Trophoblast cell (in vitro differentiated cells and primary cell): ENCODE measurements at regions not wholly inside any gene's neighbourhood (a gene's known extent, or its start where the extent isn't known, plus 50 kb on each side); places are given as distances from the start of the nearest gene placed in this dataset.
"Not testable (repeated sequence)": the region's sequence is repeated elsewhere in the genome, so short reads cannot be mapped to it uniquely, and the experiment has no call there.

Experiments
- DNase-seq, 2 donors: peaks; one replicate each; pipeline ENCODE4 v3.0.0-alpha.2; 2016
- H2AFZ ChIP-seq: 2 replicates; pipeline ENCODE4 v1.6.1; 2013; ENCODE audit warnings: low read length, moderate library complexity, mild to moderate bottlenecking; ENCODE audit not compliant: insufficient read depth, poor library complexity
- H2AK5ac ChIP-seq: 2 replicates; pipeline ENCODE4 v1.6.1; 2013; ENCODE audit warnings: mild to moderate bottlenecking, low read length
- H2BK120ac ChIP-seq: 2 replicates; pipeline ENCODE4 v1.6.1; 2013; ENCODE audit warnings: low read length, mild to moderate bottlenecking, moderate library complexity; ENCODE audit not compliant: insufficient read depth, poor library complexity
- H2BK12ac ChIP-seq: 2 replicates; pipeline ENCODE4 v1.6.1; 2013; ENCODE audit warnings: mild to moderate bottlenecking, low read length, moderate library complexity
- H2BK5ac ChIP-seq: 2 replicates; pipeline ENCODE4 v1.6.1; 2013; ENCODE audit warnings: low read length, low read depth, moderate library complexity, mild to moderate bottlenecking; ENCODE audit not compliant: poor library complexity
- H3K14ac ChIP-seq: 2 replicates; pipeline ENCODE4 v1.6.1; 2013; ENCODE audit warnings: mild to moderate bottlenecking, low read length
- H3K18ac ChIP-seq: 2 replicates; pipeline ENCODE4 v1.6.1; 2013; ENCODE audit warnings: mild to moderate bottlenecking, low read length
- H3K23ac ChIP-seq: 2 replicates; pipeline ENCODE4 v1.6.1; 2013; ENCODE audit warnings: low read length
- H3K27ac ChIP-seq: 2 replicates; pipeline ENCODE4 v1.5.1; 2013; ENCODE audit warnings: low read depth, mild to moderate bottlenecking, inconsistent platforms, low read length, moderate library complexity
- H3K27me3 ChIP-seq: 2 replicates; pipeline ENCODE4 v1.6.1; 2013; ENCODE audit warnings: inconsistent platforms, mild to moderate bottlenecking, low read length, moderate library complexity; ENCODE audit not compliant: insufficient read depth
- H3K36me3 ChIP-seq, 2 experiments: 1 replicate in 1 of 2; 2 replicates in 1 of 2; pipeline ENCODE4 v1.6.1; 2013; ENCODE audit warnings: low read length in 2 of 2, mild to moderate bottlenecking in 2 of 2, moderate library complexity in 1 of 2; ENCODE audit not compliant: insufficient read depth in 2 of 2, control insufficient read depth in 1 of 2
- H3K4ac ChIP-seq: 2 replicates; pipeline ENCODE4 v1.6.1; 2013; ENCODE audit warnings: low read depth, mild to moderate bottlenecking, low read length, moderate library complexity
- H3K4me1 ChIP-seq, 2 experiments: 1 replicate in 1 of 2; 2 replicates in 1 of 2; pipeline ENCODE4 v1.6.1; 2013; ENCODE audit warnings: low read length in 2 of 2, mild to moderate bottlenecking in 2 of 2, moderate library complexity in 1 of 2; ENCODE audit not compliant: insufficient read depth in 2 of 2, control insufficient read depth in 1 of 2
- H3K4me2 ChIP-seq: 2 replicates; pipeline ENCODE4 v1.6.1; 2013; ENCODE audit warnings: inconsistent platforms, mild to moderate bottlenecking, low read length, moderate library complexity
- H3K4me3 ChIP-seq: 2 replicates; pipeline ENCODE4 v1.5.1; 2013; ENCODE audit warnings: mild to moderate bottlenecking, low read depth, low read length, inconsistent platforms
- H3K79me1 ChIP-seq: one replicate; pipeline ENCODE4 v1.6.1; 2013; ENCODE audit warnings: low read length
- H3K79me2 ChIP-seq: 2 replicates; pipeline ENCODE4 v1.6.1; 2013; ENCODE audit warnings: low read length, mild to moderate bottlenecking; ENCODE audit not compliant: control insufficient read depth, insufficient read depth, poor library complexity
- H3K9ac ChIP-seq: 2 replicates; pipeline ENCODE4 v1.6.1; 2013; ENCODE audit warnings: mild to moderate bottlenecking, low read length
- H3K9me3 ChIP-seq: 2 replicates; pipeline ENCODE4 v1.6.1; 2013; ENCODE audit warnings: low read depth, mild to moderate bottlenecking, control low read depth, inconsistent platforms, low read length; ENCODE audit not compliant: insufficient read depth
- H4K12ac ChIP-seq: 2 replicates; pipeline ENCODE4 v1.6.1; 2013; ENCODE audit warnings: low read depth, mild to moderate bottlenecking, low read length, moderate library complexity
- H4K8ac ChIP-seq: 2 replicates; pipeline ENCODE4 v1.6.1; 2013; ENCODE audit warnings: low read depth, mild to moderate bottlenecking, low read length, moderate library complexity
- H4K91ac ChIP-seq: one replicate; pipeline ENCODE4 v1.6.1; 2013; ENCODE audit warnings: low read depth, mild to moderate bottlenecking, low read length, moderate library complexity
- WGBS: extraction: QIAGEN DNeasy Blood & Tissue Kit; methylation state at CpG from one replicate; pipeline ENCODE4 v1.1.7; 2013; ENCODE audit warnings: missing lambda C conversion rate; ENCODE audit not compliant: insufficient read length, insufficient coverage; ENCODE audit errors: extremely low coverage; 5-methylcytosine and 5-hydroxymethylcytosine counted together

DNA sequence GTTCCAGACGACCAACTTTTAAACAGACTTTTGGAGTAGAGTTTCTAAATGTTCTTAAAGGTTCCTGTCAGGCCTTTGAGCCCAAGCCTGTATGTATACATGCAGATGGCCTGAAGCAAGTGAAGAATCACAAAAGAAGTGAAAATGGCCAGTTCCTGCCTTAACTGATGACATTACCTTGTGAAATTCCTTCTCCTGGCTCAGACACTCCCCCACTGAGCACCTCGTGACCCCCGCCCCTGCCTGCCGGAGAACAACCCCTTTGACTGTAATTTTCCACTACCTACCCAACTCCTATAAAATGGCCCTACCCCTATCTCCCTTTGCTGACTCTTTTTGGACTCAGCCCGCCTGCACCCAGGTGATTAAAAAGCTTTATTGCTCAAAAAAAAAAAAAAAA is 180.0 kb upstream of the GRIK3 start:
- H4K12ac ChIP-seq, H3K27me3 ChIP-seq, H2BK120ac ChIP-seq, H3K79me2 ChIP-seq, H3K4ac ChIP-seq, H3K4me2 ChIP-seq, DNase-seq, H3K4me3 ChIP-seq, H2BK12ac ChIP-seq, H3K79me1 ChIP-seq, H3K27ac ChIP-seq, H3K9me3 ChIP-seq, H3K36me3 ChIP-seq, H3K23ac ChIP-seq, H4K91ac ChIP-seq, H3K9ac ChIP-seq, H4K8ac ChIP-seq, H3K4me1 ChIP-seq, H2AFZ ChIP-seq, H2BK5ac ChIP-seq, H3K14ac ChIP-seq, H3K18ac ChIP-seq, H2AK5ac ChIP-seq: not testable (repeated sequence)
- no CpG with 5 or more reads among the region's 5 CpGs for WGBS

DNA sequence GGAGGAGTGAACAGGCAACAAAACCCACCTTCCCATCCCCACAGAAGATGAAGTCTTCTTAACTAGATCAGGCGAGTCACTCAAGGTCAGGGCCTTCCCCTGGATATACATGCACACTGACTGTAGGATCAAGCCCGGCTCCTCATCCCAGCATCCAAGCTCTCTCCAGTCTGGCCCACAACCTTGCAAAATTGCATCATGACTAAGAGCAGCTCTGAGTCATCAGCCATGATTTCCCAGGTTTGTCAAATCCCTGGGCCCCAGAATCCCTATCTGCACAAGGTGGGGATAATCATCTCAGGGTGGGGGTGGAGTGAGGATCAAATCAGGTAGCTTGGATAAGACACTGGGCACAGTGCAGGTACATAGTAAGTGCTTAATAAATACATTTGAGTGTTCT is 199.3 kb upstream of the GRIK3 start:
- Histone ChIP-seq H3K36me3 (no peaks in the 10 kb centered on the region), H3K79me2 (no peaks in the 10 kb centered on the region), H2BK12ac (no peak overlapping the region), H4K8ac (no peak overlapping the region), H2AFZ (no peak overlapping the region), H4K91ac (no peak overlapping the region), H3K9ac (no peak overlapping the region), H3K27me3 (no peaks in the 10 kb centered on the region), H3K4ac (no peak overlapping the region), H3K27ac (no peak overlapping the region), H4K12ac (no peak overlapping the region), H3K23ac (no peak overlapping the region), H3K14ac (no peak overlapping the region), H2BK120ac (no peak overlapping the region), H3K9me3 (peaks cover 2% of the 10 kb centered on the region), H3K79me1 (no peaks in the 10 kb centered on the region), H3K18ac (no peak overlapping the region), H3K4me2 (no peak overlapping the region), H2BK5ac (no peak overlapping the region), H3K4me3 (no peak overlapping the region), H2AK5ac (no peak overlapping the region), H3K4me1 (no peaks in the 10 kb centered on the region)
- DNase-seq: peak in 1 of 2 donors; percentile 2
- WGBS: no CpG with 5 or more reads among the region's 2 CpGs

DNA sequence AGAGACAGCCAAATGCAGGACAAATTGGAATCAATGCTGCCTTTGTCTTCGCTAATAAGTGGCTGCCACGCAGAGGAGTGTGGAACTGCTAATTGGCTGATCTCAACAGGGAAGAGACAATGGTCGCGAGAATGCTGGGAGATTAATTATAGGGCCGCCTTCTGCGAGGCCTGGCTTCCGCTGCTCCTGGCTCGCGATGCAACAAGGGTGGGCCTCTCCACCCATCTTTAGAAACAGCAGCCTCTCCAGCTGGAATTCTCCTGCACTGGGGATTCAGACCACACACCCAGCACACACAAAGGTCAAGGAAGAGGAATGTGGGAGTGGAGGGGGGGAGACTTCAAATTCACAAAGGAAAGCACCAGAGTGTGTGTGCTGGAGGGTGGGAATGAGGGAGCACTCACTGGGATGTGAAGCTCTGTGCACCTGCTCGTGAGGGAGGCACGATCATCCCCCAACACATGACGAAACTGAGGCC is 200.7 kb upstream of the GRIK3 start:
- H3K27me3 ChIP-seq: no peaks in the 10 kb centered on the region
- H2BK120ac ChIP-seq: no peak overlapping the region
- no peak overlapping the region for H3K4me2 ChIP-seq
- H3K9ac ChIP-seq: no peak overlapping the region
- H3K4ac ChIP-seq: no peak overlapping the region
- no peak overlapping the region for H3K14ac ChIP-seq
- H4K8ac ChIP-seq: no peak overlapping the region
- H2BK12ac ChIP-seq: no peak overlapping the region
- no peak overlapping the region for H2AFZ ChIP-seq
- no CpG with 5 or more reads among the region's 12 CpGs for WGBS
- H3K23ac ChIP-seq: no peak overlapping the region
- no peaks in the 10 kb centered on the region for H3K79me2 ChIP-seq
- no peak overlapping the region for H4K91ac ChIP-seq
- H3K18ac ChIP-seq: no peak overlapping the region
- no peak overlapping the region for H4K12ac ChIP-seq
- H2AK5ac ChIP-seq: no peak overlapping the region
- no peak overlapping the region for H3K27ac ChIP-seq
- H3K4me1 ChIP-seq: no peaks in the 10 kb centered on the region
- no peaks in the 10 kb centered on the region for H3K36me3 ChIP-seq
- no peak overlapping the region for H2BK5ac ChIP-seq
- H3K4me3 ChIP-seq: no peak overlapping the region
- peaks cover 2% of the 10 kb centered on the region for H3K9me3 ChIP-seq
- H3K79me1 ChIP-seq: no peaks in the 10 kb centered on the region
- DNase-seq: no peak

DNA sequence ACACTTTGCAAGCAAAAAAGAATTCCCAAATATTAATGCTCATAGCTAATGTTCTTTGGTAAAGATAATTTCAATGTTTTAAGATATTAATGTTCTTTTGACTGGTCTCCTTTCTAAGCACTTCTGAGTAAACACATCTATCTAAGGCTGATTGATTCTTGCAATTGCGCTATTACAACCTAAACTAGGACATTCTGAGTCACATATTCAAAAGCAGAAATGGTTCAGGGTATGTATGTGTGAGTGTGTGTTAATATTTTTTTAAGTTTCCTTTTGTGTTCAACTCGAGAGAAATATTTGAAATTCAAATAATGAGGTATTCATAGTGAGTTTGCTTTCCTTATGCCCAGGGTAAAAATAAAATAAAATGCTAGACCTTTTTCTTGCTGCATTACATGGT is 203.6 kb upstream of the GRIK3 start:
- H3K14ac ChIP-seq: no peak overlapping the region
- H3K9ac ChIP-seq: no peak overlapping the region
- H3K4me2 ChIP-seq: no peak overlapping the region
- H3K36me3 ChIP-seq: no peaks in the 10 kb centered on the region
- H3K4ac ChIP-seq: no peak overlapping the region
- H3K18ac ChIP-seq: no peak overlapping the region
- no peak overlapping the region for H4K12ac ChIP-seq
- no peak overlapping the region for H2AFZ ChIP-seq
- H4K91ac ChIP-seq: no peak overlapping the region
- no peaks in the 10 kb centered on the region for H3K4me1 ChIP-seq
- no peak for DNase-seq
- H3K27me3 ChIP-seq: no peaks in the 10 kb centered on the region
- H2AK5ac ChIP-seq: no peak overlapping the region
- no peaks in the 10 kb centered on the region for H3K79me2 ChIP-seq
- H4K8ac ChIP-seq: no peak overlapping the region
- no peak overlapping the region for H2BK12ac ChIP-seq
- H3K9me3 ChIP-seq: no peaks in the 10 kb centered on the region
- H3K79me1 ChIP-seq: no peaks in the 10 kb centered on the region
- H3K23ac ChIP-seq: no peak overlapping the region
- no peak overlapping the region for H2BK5ac ChIP-seq
- H3K27ac ChIP-seq: no peak overlapping the region
- no peak overlapping the region for H2BK120ac ChIP-seq
- H3K4me3 ChIP-seq: no peak overlapping the region
- WGBS: no CpG with 5 or more reads among the region's 2 CpGs
